ENCODE measurements at regions not wholly inside any gene's neighbourhood (a gene's known extent, or its start where the extent isn't known, plus 50 kb on each side); places are given as distances from the start of the nearest gene placed in this dataset.

DNA sequence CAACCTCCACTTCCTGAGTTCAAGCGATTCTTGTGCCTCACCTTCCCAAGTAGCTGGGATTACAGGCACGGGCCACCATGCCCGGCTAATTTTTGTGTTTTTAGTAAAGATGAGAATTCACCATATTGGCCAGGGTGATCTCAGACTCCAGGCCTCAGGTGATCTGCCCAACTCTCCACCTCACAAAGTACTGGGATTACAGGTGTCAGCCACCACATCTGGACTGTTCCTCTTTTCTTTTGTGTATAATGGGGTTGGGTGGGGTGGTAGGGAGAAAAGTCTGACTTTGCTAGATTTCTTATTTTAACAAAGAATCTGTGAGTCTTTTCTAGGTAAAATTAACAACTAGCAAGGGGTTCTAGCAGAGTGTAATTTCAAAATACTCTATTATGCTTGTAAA, 92.7 kb upstream of the AMN1 start:
- no peak for DNase-seq (ENCODE audit: low spot score)
- H3K36me3 ChIP-seq = no peaks in the 10 kb centered on the region
- no peak overlapping the region for H3K27ac ChIP-seq
- H3K4me2 ChIP-seq = no peak overlapping the region
- Mint-ChIP-seq H3K4me1 (no peaks in the 10 kb centered on the region), H3K9me3 (peaks cover 13% of the 10 kb centered on the region), H3K27ac (no peak overlapping the region), H3K36me3 (peaks cover 1% of the 10 kb centered on the region), H3K4me3 (no peak overlapping the region), H3K27me3 (ENCODE audit: insufficient read depth, low read depth) (no peaks in the 10 kb centered on the region)
- no peak overlapping the region for H3K9ac ChIP-seq
- H3K27me3 ChIP-seq = no peaks in the 10 kb centered on the region
- TF ChIP-seq, protein P1, sequence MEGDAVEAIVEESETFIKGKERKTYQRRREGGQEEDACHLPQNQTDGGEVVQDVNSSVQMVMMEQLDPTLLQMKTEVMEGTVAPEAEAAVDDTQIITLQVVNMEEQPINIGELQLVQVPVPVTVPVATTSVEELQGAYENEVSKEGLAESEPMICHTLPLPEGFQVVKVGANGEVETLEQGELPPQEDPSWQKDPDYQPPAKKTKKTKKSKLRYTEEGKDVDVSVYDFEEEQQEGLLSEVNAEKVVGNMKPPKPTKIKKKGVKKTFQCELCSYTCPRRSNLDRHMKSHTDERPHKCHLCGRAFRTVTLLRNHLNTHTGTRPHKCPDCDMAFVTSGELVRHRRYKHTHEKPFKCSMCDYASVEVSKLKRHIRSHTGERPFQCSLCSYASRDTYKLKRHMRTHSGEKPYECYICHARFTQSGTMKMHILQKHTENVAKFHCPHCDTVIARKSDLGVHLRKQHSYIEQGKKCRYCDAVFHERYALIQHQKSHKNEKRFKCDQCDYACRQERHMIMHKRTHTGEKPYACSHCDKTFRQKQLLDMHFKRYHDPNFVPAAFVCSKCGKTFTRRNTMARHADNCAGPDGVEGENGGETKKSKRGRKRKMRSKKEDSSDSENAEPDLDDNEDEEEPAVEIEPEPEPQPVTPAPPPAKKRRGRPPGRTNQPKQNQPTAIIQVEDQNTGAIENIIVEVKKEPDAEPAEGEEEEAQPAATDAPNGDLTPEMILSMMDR (IDR thresholded peaks at IDR 0.05) = no peak
- no peak for TF ChIP-seq EZH2 (IDR thresholded peaks at IDR 0.05)
- TF ChIP-seq EZH2phosphoT487 (IDR thresholded peaks at IDR 0.05) = no peak
- no peaks in the 10 kb centered on the region for H3F3A ChIP-seq (ENCODE audit: low read depth)
- H2AFZ ChIP-seq (replicated peaks) = no peak overlapping the region
- H3K4me1 ChIP-seq = no peaks in the 10 kb centered on the region
- H4K20me1 ChIP-seq (ENCODE audit: low read depth) = no peaks in the 10 kb centered on the region
- no peaks in the 10 kb centered on the region for H3K9me3 ChIP-seq (ENCODE audit: low read depth)
- no peaks in the 10 kb centered on the region for H3K79me2 ChIP-seq (ENCODE audit: low read depth)
- no peak overlapping the region for H3K4me3 ChIP-seq

DNA sequence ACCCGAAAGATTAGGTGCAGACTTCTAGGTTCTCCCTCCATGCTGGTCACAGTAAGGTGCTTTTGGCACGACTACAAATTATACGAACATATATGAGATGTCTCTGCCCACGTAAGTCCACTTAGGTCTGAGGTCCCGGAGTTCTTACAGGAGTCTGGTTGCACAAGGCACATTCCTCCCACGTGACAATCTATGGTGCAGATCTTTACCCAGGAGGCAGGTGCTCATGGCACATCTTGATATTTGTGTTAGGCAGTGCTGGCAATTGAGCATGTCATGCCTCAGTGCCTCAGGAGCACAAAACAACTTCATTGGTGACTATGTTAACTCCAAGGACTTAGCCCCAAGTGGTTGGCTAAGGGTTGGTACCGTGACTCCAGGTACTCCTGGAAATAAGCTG, 92.0 kb upstream of the AMN1 start:
- Histone ChIP-seq H3K4me3 (no peak overlapping the region), H3K4me2 (no peak overlapping the region), H2AFZ (replicated peaks) (no peak overlapping the region), H3F3A (ENCODE audit: low read depth) (no peaks in the 10 kb centered on the region), H3K79me2 (ENCODE audit: low read depth) (no peaks in the 10 kb centered on the region), H4K20me1 (ENCODE audit: low read depth) (no peaks in the 10 kb centered on the region), H3K36me3 (no peaks in the 10 kb centered on the region), H3K4me1 (no peaks in the 10 kb centered on the region), H3K9ac (no peak overlapping the region), H3K27me3 (no peaks in the 10 kb centered on the region), H3K9me3 (ENCODE audit: low read depth) (no peaks in the 10 kb centered on the region), H3K27ac (no peak overlapping the region)
- H3K27ac Mint-ChIP-seq = no peak overlapping the region
- H3K4me3 Mint-ChIP-seq = no peak overlapping the region
- H3K27me3 Mint-ChIP-seq (ENCODE audit: insufficient read depth, low read depth) = no peaks in the 10 kb centered on the region
- no peaks in the 10 kb centered on the region for H3K4me1 Mint-ChIP-seq
- TF ChIP-seq, protein P1 (IDR thresholded peaks at IDR 0.05) = no peak
- TF ChIP-seq EZH2phosphoT487 (IDR thresholded peaks at IDR 0.05) (no peak), EZH2 (IDR thresholded peaks at IDR 0.05) (no peak)
- H3K36me3 Mint-ChIP-seq = no peaks in the 10 kb centered on the region
- H3K9me3 Mint-ChIP-seq = peaks cover 10% of the 10 kb centered on the region
- DNase-seq (ENCODE audit: low spot score) = no peak

DNA sequence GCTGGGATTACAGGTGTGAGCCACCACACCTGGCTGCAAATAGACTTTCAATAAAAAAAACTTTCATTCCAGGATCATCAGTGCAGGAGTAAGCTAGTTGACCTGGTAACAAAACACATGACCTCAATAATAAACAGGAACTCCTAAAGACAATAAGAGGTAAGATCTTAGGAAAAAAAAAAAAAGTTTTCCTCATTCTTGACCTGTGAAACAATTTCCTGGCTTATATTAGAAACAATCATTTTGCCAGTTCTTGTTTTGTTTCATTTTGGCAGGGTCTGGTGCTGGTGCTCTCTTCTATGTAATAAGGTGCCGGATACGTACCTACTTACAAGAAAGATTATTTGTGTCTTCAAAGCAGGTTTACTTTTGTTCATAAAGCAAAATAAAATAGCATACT, 90.6 kb upstream of the AMN1 start:
- Mint-ChIP-seq H3K4me1 (no peaks in the 10 kb centered on the region), H3K27ac (no peak overlapping the region), H3K36me3 (no peaks in the 10 kb centered on the region)

More for the DNA sequence above, 90.6 kb upstream of the AMN1 start:
- H3K4me2 ChIP-seq = no peak overlapping the region
- H3F3A ChIP-seq (ENCODE audit: low read depth) = no peaks in the 10 kb centered on the region
- no peaks in the 10 kb centered on the region for H3K27me3 Mint-ChIP-seq (ENCODE audit: insufficient read depth, low read depth)
- no peaks in the 10 kb centered on the region for H3K4me1 ChIP-seq
- no peak overlapping the region for H3K4me3 ChIP-seq
- DNase-seq (ENCODE audit: low spot score) = no peak
- no peak overlapping the region for H3K9ac ChIP-seq
- no peaks in the 10 kb centered on the region for H3K79me2 ChIP-seq (ENCODE audit: low read depth)
- no peaks in the 10 kb centered on the region for H3K27me3 ChIP-seq
- H2AFZ ChIP-seq (replicated peaks) = no peak overlapping the region
- no peaks in the 10 kb centered on the region for H3K9me3 Mint-ChIP-seq
- H3K36me3 ChIP-seq = no peaks in the 10 kb centered on the region
- TF ChIP-seq EZH2 (IDR thresholded peaks at IDR 0.05) = no peak
- TF ChIP-seq, protein P1 (IDR thresholded peaks at IDR 0.05) = no peak
- H3K27ac ChIP-seq = no peak overlapping the region
- no peak overlapping the region for H3K4me3 Mint-ChIP-seq
- H4K20me1 ChIP-seq (ENCODE audit: low read depth) = no peaks in the 10 kb centered on the region
- no peaks in the 10 kb centered on the region for H3K9me3 ChIP-seq (ENCODE audit: low read depth)

All from neural progenitor cell (in vitro differentiated cells).